HL-60/S4 (cell line): ENCODE measurements at regions not wholly inside any gene's neighbourhood (a gene's known extent, or its start where the extent isn't known, plus 50 kb on each side); places are given as distances from the start of the nearest gene placed in this dataset.
"Not testable (repeated sequence)": the region's sequence is repeated elsewhere in the genome, so short reads cannot be mapped to it uniquely, and the experiment has no call there.

ENCODE experiments used
- in situ Hi-C: fragments of 300-500 bp; cut with MboI; formaldehyde crosslinking; loops from 2 replicates; pipeline ENCODE4 v1.14.3; 2022; ENCODE audit warnings: low sequenced_read_pairs

- in situ Hi-C loops, result loop anchor here (10.0 kb wide), 1 partner anchor 89 kb away; the partner anchor contains the start of gene GNAQ
Measured at GRCh38 chr9:78123808-78124207, 92.2 kb upstream of the GNAQ start.

GRCh38 chr9:78122631-78123030 lies 91.0 kb upstream of the GNAQ start:
- in situ Hi-C loops, result loop anchor here (10.0 kb wide), 1 partner anchor 88 kb away; the partner anchor contains the start of gene GNAQ

- in situ Hi-C loops, result loop anchor here (10.0 kb wide), 1 partner anchor 87 kb away; the partner anchor contains the start of gene GNAQ
Measured at GRCh38 chr9:78121488-78121887, 89.9 kb upstream of the GNAQ start.

- in situ Hi-C loops, result no loop called here
Measured at GRCh38 chr9:78118742-78119473, 87.3 kb upstream of the GNAQ start.

DNA sequence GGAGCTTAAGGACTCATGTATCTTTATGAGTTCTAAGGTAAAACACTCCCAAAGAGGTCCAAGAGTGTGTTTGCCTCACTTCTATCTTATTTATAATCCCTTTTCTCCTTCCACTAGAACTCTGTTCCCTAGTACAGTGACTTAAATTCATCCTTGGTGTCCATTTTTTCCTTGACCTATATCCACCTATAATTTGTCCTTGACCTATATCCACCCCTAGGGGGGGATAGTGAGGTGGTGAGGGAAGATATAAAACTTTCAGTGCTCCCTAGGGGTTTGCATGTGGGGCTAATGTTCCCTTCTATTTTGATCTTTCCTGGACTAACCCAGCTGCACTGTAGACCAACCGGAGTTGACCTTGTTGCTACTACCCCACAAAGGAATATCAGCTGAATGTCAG lies 83.5 kb upstream of the GNAQ start:
- in situ Hi-C loops, result no loop called here

DNA sequence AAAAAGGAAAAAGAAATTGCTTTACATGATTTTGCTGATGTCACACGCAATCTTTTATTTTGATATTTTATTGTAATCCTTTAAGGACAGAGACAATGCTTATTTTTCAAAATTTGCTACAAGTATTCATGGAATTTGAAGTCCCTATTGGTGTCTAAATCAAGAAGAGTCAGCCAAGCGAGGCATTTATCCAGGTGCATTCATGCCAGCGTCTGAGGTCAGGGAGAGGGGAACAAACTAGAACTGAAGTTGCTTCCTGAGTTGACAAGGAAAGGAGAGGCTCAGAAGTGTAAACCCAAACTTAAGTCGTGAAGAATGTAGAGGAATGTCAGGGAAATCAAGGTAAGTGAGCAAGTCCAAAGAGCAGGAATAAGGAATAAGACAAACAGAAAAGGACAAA lies 83.0 kb upstream of the GNAQ start:
- in situ Hi-C loops, result no loop called here

DNA sequence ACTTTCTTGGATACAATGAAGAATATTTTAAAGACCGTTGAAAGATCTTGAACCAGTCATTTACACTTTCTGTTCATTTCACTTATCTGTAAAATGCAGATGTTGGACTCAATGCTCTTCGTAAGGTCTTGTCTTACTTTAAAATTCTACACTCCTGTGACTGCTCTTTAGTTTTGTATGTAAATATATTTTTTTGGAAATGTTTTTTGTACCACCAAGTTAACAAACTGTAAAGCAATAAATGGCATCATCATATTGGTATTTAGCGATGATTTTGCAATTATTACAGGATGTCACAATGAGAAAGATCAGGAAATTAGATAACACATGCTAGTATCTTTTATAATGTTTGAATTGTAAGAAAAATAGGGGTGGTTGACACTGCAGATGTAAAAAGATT lies 80.8 kb upstream of the GNAQ start:
- in situ Hi-C loops, result no loop called here

GRCh38 chr9:78112004-78112403 lies 80.4 kb upstream of the GNAQ start:
- in situ Hi-C loops, result no loop called here

DNA sequence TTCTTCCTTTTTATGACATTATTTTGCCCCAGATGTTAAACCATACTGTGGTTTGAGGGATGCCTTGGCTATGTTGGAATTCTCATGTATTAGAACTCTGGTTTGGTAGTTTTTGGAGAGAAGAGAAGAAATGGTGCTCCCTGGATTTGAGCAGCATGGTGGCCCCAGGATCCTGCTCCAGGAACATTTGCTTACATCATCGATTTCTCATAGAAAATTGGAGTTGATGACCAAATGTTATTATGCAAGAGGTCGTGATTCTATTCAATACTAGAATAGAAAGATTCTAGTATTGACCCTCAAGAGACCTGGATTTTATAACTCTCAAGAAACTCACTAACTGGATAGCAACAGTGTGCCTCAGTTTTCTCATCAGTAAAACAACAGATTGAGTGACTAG lies 77.5 kb upstream of the GNAQ start:
- in situ Hi-C loops, result no loop called here

DNA sequence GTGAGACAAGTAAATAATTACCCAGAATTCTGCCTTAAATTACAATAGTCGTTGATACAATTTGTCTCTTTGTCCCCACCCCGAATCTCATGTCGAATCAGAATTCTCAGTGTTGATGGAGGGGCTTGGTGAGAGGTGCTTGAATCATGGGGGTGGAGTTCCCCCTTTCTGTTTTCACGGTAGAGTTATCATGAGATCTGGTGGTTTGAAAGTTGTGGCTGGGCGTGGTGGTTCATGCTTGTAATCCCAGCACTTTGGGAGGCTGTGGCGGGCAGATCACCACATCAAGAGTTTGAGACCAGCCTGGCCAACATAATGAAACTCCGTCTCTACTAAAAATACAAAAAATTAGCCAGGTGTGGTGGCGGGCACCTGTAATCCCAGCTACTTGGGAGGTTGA lies 75.0 kb upstream of the GNAQ start:
- in situ Hi-C loops, result not testable (repeated sequence)

GRCh38 chr9:78103971-78104433 lies 72.4 kb upstream of the GNAQ start:
- in situ Hi-C loops, result no loop called here

- in situ Hi-C loops, result no loop called here
Measured at GRCh38 chr9:78101247-78101646, 69.6 kb upstream of the GNAQ start.

DNA sequence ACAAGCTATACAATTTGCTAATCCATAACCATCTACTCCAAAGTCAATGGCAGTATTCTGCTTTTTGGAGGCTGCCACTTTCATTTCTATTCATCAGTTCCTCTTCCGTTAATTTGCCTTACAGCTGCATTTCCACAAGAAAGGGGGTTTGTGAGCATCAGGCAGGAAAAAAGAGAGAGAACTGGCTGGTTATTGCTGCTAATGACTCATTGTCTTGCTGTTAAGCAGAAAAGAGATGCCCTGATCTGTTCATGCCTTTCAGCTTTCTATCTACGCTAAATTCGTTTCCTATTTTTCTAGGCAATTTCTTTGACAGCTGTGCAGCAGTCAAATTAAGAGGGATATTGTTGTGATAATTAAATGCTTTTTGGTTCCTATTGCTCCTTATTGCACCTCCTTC lies 65.9 kb upstream of the GNAQ start:
- in situ Hi-C loops, result no loop called here

DNA sequence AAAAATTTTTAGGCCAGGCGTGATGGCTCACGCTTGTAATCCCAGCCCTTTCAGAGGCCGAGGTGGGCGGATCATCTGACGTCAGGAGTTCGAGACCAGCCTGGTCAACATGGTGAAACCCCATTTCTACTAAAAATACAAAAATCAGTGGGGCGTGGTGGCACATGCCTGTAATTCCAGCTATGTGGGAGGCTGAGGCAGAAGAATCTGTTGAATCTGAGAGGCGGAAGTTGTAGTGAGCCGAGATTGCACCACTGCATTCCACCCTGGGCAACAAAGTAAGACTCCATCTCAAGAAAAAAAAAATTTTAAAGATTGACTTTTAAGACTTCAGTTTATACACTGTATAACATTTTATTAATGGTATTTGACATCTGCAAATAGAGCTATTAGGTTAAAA lies 60.1 kb upstream of the GNAQ start:
- in situ Hi-C loops, result no loop called here

DNA sequence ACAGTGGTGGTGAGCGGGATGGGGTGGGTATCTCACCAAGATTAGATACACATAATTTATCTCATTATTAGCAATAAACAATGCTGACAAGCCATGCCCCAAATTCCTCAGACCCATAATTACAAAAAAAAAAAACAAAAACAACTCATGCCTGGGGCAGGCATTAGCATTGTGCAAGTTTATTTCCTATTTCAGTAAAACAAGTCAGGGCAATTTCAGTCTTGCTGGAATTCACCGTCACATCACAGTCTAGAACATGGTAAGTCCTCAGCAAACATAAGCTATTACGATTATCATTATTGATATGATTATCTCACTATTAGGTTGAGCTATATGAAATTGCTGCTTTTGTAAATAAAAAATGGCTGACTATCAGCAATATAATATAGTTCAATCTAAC lies 57.5 kb upstream of the GNAQ start:
- in situ Hi-C loops, result no loop called here

DNA sequence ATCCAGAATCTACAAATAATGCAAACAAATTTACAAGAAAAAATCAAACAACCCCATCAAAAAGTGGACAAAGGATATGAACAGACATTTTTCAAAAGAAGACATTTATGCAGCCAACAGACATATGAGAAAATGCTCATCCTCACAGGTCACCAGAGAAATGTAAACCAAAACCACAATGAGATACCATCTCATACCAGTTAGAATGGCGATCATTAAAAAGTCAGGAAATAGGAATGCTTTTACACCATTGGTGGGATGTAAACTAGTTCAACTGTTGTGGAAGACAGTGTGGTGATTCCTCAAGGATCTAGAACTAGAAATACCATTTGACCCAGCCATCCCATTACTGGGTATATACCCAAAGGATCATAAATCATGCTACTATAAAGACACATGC lies 56.6 kb upstream of the GNAQ start:
- in situ Hi-C loops, result not testable (repeated sequence)
